ENCODE measurements at regions not wholly inside any gene's neighbourhood (a gene's known extent, or its start where the extent isn't known, plus 50 kb on each side); places are given as distances from the start of the nearest gene placed in this dataset.

GRCh38 chr2:133948610-133949290 is 305.1 kb upstream of the MGAT5 start:
- ChIA-PET CTCF (no interaction called here), POLR2A (ENCODE audit: low non-redundant PET) (no interaction called here)
- no peak for DNase-seq (ENCODE audit: low spot score)
- Histone ChIP-seq H3K4me3 (ENCODE audit: low read depth, low read length, poor library complexity, severe bottlenecking) (no peak overlapping the region), H3K27ac (ENCODE audit: low read depth, low read length, poor library complexity, severe bottlenecking) (no peak overlapping the region), H3K4me1 (ENCODE audit: insufficient read depth, low read length, poor library complexity, severe bottlenecking) (no peaks in the 10 kb centered on the region), H3K27me3 (replicated peaks; ENCODE audit: insufficient read depth, low read depth, low read length, poor library complexity) (peaks cover 16% of the 10 kb centered on the region), H3K9me3 (ENCODE audit: low read depth, low read length, poor library complexity, severe bottlenecking) (no peaks in the 10 kb centered on the region), H3K36me3 (ENCODE audit: insufficient read depth, low read length, poor library complexity, severe bottlenecking) (no peaks in the 10 kb centered on the region)
- BruUV-seq (replicated peaks) = no TSS peak
- intact Hi-C loops (cut with micrococcal nuclease; ENCODE audit: unreplicated experiment) = no loop called here
- TF ChIP-seq EZH2 (IDR thresholded peaks at IDR 0.05; ENCODE audit: borderline replicate concordance, low read depth, low read length, poor library complexity, severe bottlenecking) (no peak), CTCF (conservative IDR thresholded peaks at IDR 0.05; ENCODE audit: low read depth, low read length) (no peak)

- DNase-seq (ENCODE audit: low spot score) = no peak
- Histone ChIP-seq H3K9me3 (ENCODE audit: low read depth, low read length, poor library complexity, severe bottlenecking) (no peaks in the 10 kb centered on the region), H3K36me3 (ENCODE audit: insufficient read depth, low read length, poor library complexity, severe bottlenecking) (no peaks in the 10 kb centered on the region), H3K27me3 (replicated peaks; ENCODE audit: insufficient read depth, low read depth, low read length, poor library complexity) (peaks cover 15% of the 10 kb centered on the region), H3K4me3 (ENCODE audit: low read depth, low read length, poor library complexity, severe bottlenecking) (no peak overlapping the region), H3K4me1 (ENCODE audit: insufficient read depth, low read length, poor library complexity, severe bottlenecking) (no peaks in the 10 kb centered on the region), H3K27ac (ENCODE audit: low read depth, low read length, poor library complexity, severe bottlenecking) (no peak overlapping the region)
- ChIA-PET POLR2A (ENCODE audit: low non-redundant PET) (interaction anchor here (0.6 kb wide), 1 partner anchor 1201 kb away, joined by 4 read pairs; no protein-coding TSS in a partner anchor), CTCF (no interaction called here)
- TF ChIP-seq EZH2 (IDR thresholded peaks at IDR 0.05; ENCODE audit: borderline replicate concordance, low read depth, low read length, poor library complexity, severe bottlenecking) = no peak
- TF ChIP-seq CTCF (conservative IDR thresholded peaks at IDR 0.05; ENCODE audit: low read depth, low read length) = no peak
- no TSS peak for BruUV-seq (replicated peaks)
- intact Hi-C loops (cut with micrococcal nuclease; ENCODE audit: unreplicated experiment) = no loop called here
These were observed 304.3 kb upstream of the MGAT5 start for GRCh38 chr2:133949595-133949994.

GRCh38 chr2:133951209-133951608 is 302.7 kb upstream of the MGAT5 start:
- H3K27ac ChIP-seq (ENCODE audit: low read depth, low read length, poor library complexity, severe bottlenecking) = no peak overlapping the region
- ChIA-PET CTCF (no interaction called here), POLR2A (ENCODE audit: low non-redundant PET) (no interaction called here)
- no peak for DNase-seq (ENCODE audit: low spot score)
- no TSS peak for BruUV-seq (replicated peaks)
- no peaks in the 10 kb centered on the region for H3K4me1 ChIP-seq (ENCODE audit: insufficient read depth, low read length, poor library complexity, severe bottlenecking)
- no peaks in the 10 kb centered on the region for H3K36me3 ChIP-seq (ENCODE audit: insufficient read depth, low read length, poor library complexity, severe bottlenecking)
- no peak overlapping the region for H3K4me3 ChIP-seq (ENCODE audit: low read depth, low read length, poor library complexity, severe bottlenecking)
- H3K27me3 ChIP-seq (replicated peaks; ENCODE audit: insufficient read depth, low read depth, low read length, poor library complexity) = peaks cover 19% of the 10 kb centered on the region
- intact Hi-C loops (cut with micrococcal nuclease; ENCODE audit: unreplicated experiment) = no loop called here
- H3K9me3 ChIP-seq (ENCODE audit: low read depth, low read length, poor library complexity, severe bottlenecking) = no peaks in the 10 kb centered on the region
- no peak for TF ChIP-seq CTCF (conservative IDR thresholded peaks at IDR 0.05; ENCODE audit: low read depth, low read length)
- TF ChIP-seq EZH2 (IDR thresholded peaks at IDR 0.05; ENCODE audit: borderline replicate concordance, low read depth, low read length, poor library complexity, severe bottlenecking) = no peak

Data from A673 (cell line).